NCI-H187 (cell line): ENCODE measurements at regions not wholly inside any gene's neighbourhood (a gene's known extent, or its start where the extent isn't known, plus 50 kb on each side); places are given as distances from the start of the nearest gene placed in this dataset.
A peak's percentile ranks its signal among the peaks of the same experiment; 100 is the strongest.

Experiments used
- DNase-seq, 2 experiments: peaks; one replicate each; lab custom pipeline; 2025; lab: John Stamatoyannopoulos, UW

GRCh38 chr18:59961070-59961469, 61.3 kb downstream of the PMAIP1 start:
- DNase-seq: no peak

GRCh38 chr18:59960272-59960671, 60.5 kb downstream of the PMAIP1 start:
- DNase-seq: no peak

- DNase-seq: no peak
Observed at GRCh38 chr18:59959606-59960005, 59.8 kb downstream of the PMAIP1 start.

GRCh38 chr18:59959073-59959472, 59.3 kb downstream of the PMAIP1 start:
- no peak for DNase-seq

GRCh38 chr18:59957957-59958356, 58.2 kb downstream of the PMAIP1 start:
- peak; percentile 74 to 87 for DNase-seq

- DNase-seq: no peak
Observed at GRCh38 chr18:59954755-59955156, 55.0 kb downstream of the PMAIP1 start.

GRCh38 chr18:59954241-59954640, 54.4 kb downstream of the PMAIP1 start:
- no peak for DNase-seq
